Panc1 (cell line): ENCODE measurements at regions not wholly inside any gene's neighbourhood (a gene's known extent, or its start where the extent isn't known, plus 50 kb on each side); places are given as distances from the start of the nearest gene placed in this dataset.
A peak's percentile ranks its signal among the peaks of the same experiment; 100 is the strongest.

Source experiments
- ATAC-seq: fragments of 200-7000 bp; cut with Tn5 transposase; 2 replicates; pipeline ENCODE4 v1.9.1; 2020; ENCODE audit warnings: mild to moderate bottlenecking, moderate library complexity
- BruUV-seq: library from RNA; stranded (reverse); fragments of 400-500 nt; replicated peaks from 2 replicates; lab custom pipeline; 2021; lab: Mats Ljungman, UMichigan
- CTCF ChIA-PET: fragments of 300-600 bp; sonication (Branson Sonifier 250); formaldehyde crosslinking; loops from one replicate; lab custom pipeline; 2022; ENCODE audit warnings: antibody characterized with exemption; lab: Charles Lee
- POLR2A ChIA-PET: fragments of 300-600 bp; sonication (Branson Sonifier 250); formaldehyde crosslinking; loops from one replicate; lab custom pipeline; 2022; ENCODE audit warnings: antibody characterized with exemption; lab: Charles Lee
- DNase-seq: peaks from one replicate; pipeline ENCODE4 v3.0.0-alpha.2; 2010; ENCODE audit warnings: low read depth, low spot score
- H3K27ac ChIP-seq: 2 replicates; pipeline ENCODE4 v1.5.1; 2011; ENCODE audit warnings: mild to moderate bottlenecking, low read length, inconsistent platforms
- H3K27me3 ChIP-seq: fragments of 200-500 bp; sonication (Bioruptor generic); 2 replicates; pipeline ENCODE4 v1.6.0; 2014; ENCODE audit warnings: low read length, inconsistent platforms; ENCODE audit not compliant: control insufficient read depth, insufficient read depth
- H3K36me3 ChIP-seq: fragments of 200-500 bp; sonication (Bioruptor generic); 2 replicates; pipeline ENCODE4 v1.5.1; 2014; ENCODE audit warnings: inconsistent platforms, mild to moderate bottlenecking, low read length, moderate library complexity; ENCODE audit not compliant: control insufficient read depth, insufficient read depth
- H3K4me1 ChIP-seq: 2 replicates; pipeline ENCODE4 v1.5.1; 2011; ENCODE audit warnings: inconsistent platforms, mild to moderate bottlenecking, low read length, moderate library complexity; ENCODE audit not compliant: control insufficient read depth, insufficient read depth
- H3K4me3 ChIP-seq, 2 experiments: 2 replicates each; pipeline ENCODE4 v1.5.1; 2011 to 2012; ENCODE audit warnings: low read depth in 2 of 2, low read length in 2 of 2, mild to moderate bottlenecking in 2 of 2, inconsistent platforms in 1 of 2, moderate library complexity in 1 of 2
- H3K9me3 ChIP-seq: fragments of 200-500 bp; sonication (Bioruptor generic); 2 replicates; pipeline ENCODE4 v1.5.1; 2014; ENCODE audit warnings: low read depth, mild to moderate bottlenecking, inconsistent platforms, low read length, moderate library complexity; ENCODE audit not compliant: control insufficient read depth, insufficient read depth
- CTCF ChIP-seq: fragments of 450-650 bp; IDR thresholded peaks from 2 replicates; pipeline ENCODE4 v1.5.1; 2017; ENCODE audit warnings: mild to moderate bottlenecking
- POLR2AphosphoS5 ChIP-seq: IDR thresholded peaks from 2 replicates; pipeline ENCODE4 v1.6.1; 2012; ENCODE audit warnings: mild to moderate bottlenecking, low read depth, low read length, moderate library complexity
- REST ChIP-seq, 2 experiments: IDR thresholded peaks; 2 replicates each; pipeline ENCODE4 v1.6.1; 2011 to 2012; ENCODE audit warnings: low read depth in 2 of 2, control low read depth in 1 of 2, low read length in 1 of 2, mild to moderate bottlenecking in 1 of 2, moderate library complexity in 1 of 2; ENCODE audit not compliant: insufficient read depth in 1 of 2
- SIN3A ChIP-seq: IDR thresholded peaks from 2 replicates; pipeline ENCODE4 v1.6.1; 2012; ENCODE audit warnings: low read depth, mild to moderate bottlenecking, low read length, moderate library complexity, borderline replicate concordance; ENCODE audit not compliant: insufficient read depth
- TCF7L2 ChIP-seq: IDR thresholded peaks from 2 replicates; pipeline ENCODE4 v1.6.1; 2011; ENCODE audit warnings: mild to moderate bottlenecking, low read depth, low read length, inconsistent platforms
- in situ Hi-C: cut with HindIII; loops from 2 replicates; pipeline ENCODE4 v1.10.0; 2016; ENCODE audit warnings: low sequenced_read_pairs, low pct_unique_long_range_greater_than_20kb
- intact Hi-C: fragments of 100-400 bp; cut with micrococcal nuclease; formaldehyde crosslinking; loops from one replicate; pipeline ENCODE4 v1.10.0; 2022; ENCODE audit not compliant: unreplicated experiment

- no peak for ATAC-seq
- H3K4me3 ChIP-seq: no peak overlapping the region
- in situ Hi-C loops (no loop called here), intact Hi-C loops (no loop called here)
- no peak overlapping the region for H3K27ac ChIP-seq
- no peaks in the 10 kb centered on the region for H3K27me3 ChIP-seq
- no peak for DNase-seq
- POLR2A ChIA-PET: no interaction called here
- no peak for TF ChIP-seq SIN3A
- TF ChIP-seq REST (IDR thresholded peaks at IDR 0.05; ENCODE audit: insufficient read depth in 1 of 2, low read depth in 2 of 2, low read length in 1 of 2): peak; percentile 26 to 75; a peak in 2 of 4 replicates
- CTCF ChIA-PET: no interaction called here
- no TSS peak for BruUV-seq
- no peaks in the 10 kb centered on the region for H3K4me1 ChIP-seq
- no peaks in the 10 kb centered on the region for H3K9me3 ChIP-seq
- H3K36me3 ChIP-seq: no peaks in the 10 kb centered on the region
These were observed 58.9 kb upstream of the SRRM4 start for GRCh38 chr12:118922405-118922804.

- intact Hi-C loops (no loop called here), in situ Hi-C loops (no loop called here)
- Histone ChIP-seq H3K36me3 (no peaks in the 10 kb centered on the region), H3K27me3 (no peaks in the 10 kb centered on the region), H3K27ac (no peak overlapping the region), H3K9me3 (no peaks in the 10 kb centered on the region), H3K4me1 (no peaks in the 10 kb centered on the region), H3K4me3 (no peak overlapping the region)
- CTCF ChIA-PET: no interaction called here
- TF ChIP-seq POLR2AphosphoS5 (no peak), REST (IDR thresholded peaks at IDR 0.05; ENCODE audit: insufficient read depth in 1 of 2, low read depth in 2 of 2, low read length in 1 of 2) (no peak), TCF7L2 (no peak), CTCF (no peak), SIN3A (no peak)
- POLR2A ChIA-PET: no interaction called here
- DNase-seq (no peak), ATAC-seq (no peak)
- BruUV-seq: no TSS peak
These were observed 55.9 kb upstream of the SRRM4 start for GRCh38 chr12:118925407-118925806.
